Cardiac fibroblast (primary cell): ENCODE measurements at regions not wholly inside any gene's neighbourhood (a gene's known extent, or its start where the extent isn't known, plus 50 kb on each side); places are given as distances from the start of the nearest gene placed in this dataset.

Experiments
- DNase-seq, 2 donors: peaks; one replicate each; pipeline versions ENCODE4 v3.0.0 to v3.0.0-alpha.2; 2010; ENCODE audit warnings: low read depth in 2 of 2
- H3K4me3 ChIP-seq, 2 donors: replicated peaks in 1 of 2; 1 replicate in 1 of 2; 2 replicates in 1 of 2; pipeline ENCODE4 v1.5.1; 2011; ENCODE audit warnings: low read depth in 2 of 2, low read length in 2 of 2, mild to moderate bottlenecking in 2 of 2, moderate library complexity in 1 of 2
- CTCF ChIP-seq: IDR thresholded peaks from one replicate; pipeline ENCODE4 v1.5.1; 2011; ENCODE audit warnings: low read depth, mild to moderate bottlenecking, low read length, inconsistent platforms

DNA sequence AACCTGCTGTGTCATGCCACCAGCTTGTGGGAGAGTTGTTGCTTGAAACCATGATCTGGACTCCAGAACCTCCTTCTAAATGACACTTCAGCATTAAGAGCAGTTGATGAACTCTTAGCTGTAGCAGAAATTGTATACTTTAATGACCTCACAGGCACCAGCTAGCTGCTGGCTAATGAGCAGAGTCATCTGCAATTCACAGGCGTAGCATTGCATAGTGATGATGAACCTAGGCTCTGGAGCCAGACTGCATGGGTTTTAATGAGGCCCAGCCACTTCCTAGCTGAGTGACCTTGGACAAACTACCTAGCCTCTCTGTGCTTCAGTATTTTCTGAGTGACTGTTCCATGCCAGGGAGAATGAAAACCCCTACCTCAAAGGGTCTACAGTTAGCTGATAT is 407.1 kb downstream of the LMO4 start:
- no peak for DNase-seq
- no peak for TF ChIP-seq CTCF
- H3K4me3 ChIP-seq, result no peak overlapping the region

DNA sequence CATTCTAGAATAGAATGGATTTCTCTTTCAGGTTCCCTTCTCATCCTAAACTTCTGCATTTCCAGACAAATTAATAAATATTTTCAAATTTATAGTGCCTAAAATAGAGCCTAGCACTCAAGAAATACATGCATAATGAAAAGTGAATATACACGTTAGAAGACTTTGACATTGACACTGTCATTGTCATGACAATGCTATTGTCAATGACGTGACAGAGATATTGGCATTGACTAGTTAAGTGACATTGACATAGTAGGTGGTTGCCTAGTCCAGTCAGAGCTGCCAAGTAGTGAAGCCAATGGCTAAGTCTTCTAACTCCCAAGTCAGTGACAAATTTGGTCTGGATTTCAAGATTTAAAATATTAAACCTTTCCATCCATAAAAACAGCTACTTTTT is 410.5 kb downstream of the LMO4 start:
- TF ChIP-seq CTCF, result no peak
- no peak overlapping the region for H3K4me3 ChIP-seq

GRCh38 chr1:87739704-87740103 is 411.0 kb downstream of the LMO4 start:
- DNase-seq, result no peak
- H3K4me3 ChIP-seq, result no peak overlapping the region
- no peak for TF ChIP-seq CTCF

More for the DNA sequence above, 410.5 kb downstream of the LMO4 start:
- no peak for DNase-seq

- DNase-seq, result no peak
- no peak for TF ChIP-seq CTCF
- H3K4me3 ChIP-seq, result no peak overlapping the region
Observed at GRCh38 chr1:87743256-87743655, 414.6 kb downstream of the LMO4 start.

DNA sequence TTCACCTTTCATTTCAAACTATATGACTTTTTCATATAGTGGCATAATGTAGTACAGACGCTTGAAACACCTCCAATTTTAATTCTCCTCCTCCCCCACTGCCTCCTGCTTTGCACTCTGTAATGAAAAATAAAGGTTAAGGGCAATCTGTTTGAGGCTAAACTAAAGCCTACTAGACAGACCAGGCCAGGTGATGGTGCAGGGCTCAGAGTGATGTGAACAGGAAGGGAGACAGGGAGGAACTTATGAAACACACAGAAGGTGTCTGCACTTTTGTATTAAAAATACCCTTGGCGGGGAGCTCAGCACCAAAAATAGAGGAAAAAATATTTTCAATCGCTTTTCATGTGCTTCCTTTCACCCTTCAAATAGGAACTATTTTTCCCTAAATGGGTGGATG is 415.4 kb downstream of the LMO4 start:
- no peak overlapping the region for H3K4me3 ChIP-seq
- no peak for DNase-seq
- no peak for TF ChIP-seq CTCF

DNA sequence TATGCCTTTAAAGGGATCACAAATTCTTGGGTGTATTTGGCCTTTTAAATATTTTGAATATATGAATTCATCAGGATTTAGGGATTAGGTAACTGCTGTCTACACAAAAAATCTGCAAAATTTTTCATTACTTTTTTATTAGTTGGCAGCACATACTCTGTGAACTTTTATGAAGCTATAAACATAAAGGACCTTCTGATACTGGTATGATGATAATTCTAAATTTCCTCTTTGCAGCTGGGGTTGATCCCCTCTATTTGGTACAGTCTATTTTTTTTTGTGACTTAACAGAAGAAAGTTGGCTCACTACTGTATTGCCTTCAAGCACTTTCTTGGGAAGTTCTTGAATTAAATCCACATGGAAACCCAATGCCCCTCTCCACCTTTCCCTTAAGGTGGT is 416.1 kb downstream of the LMO4 start:
- no peak overlapping the region for H3K4me3 ChIP-seq
- DNase-seq, result no peak
- no peak for TF ChIP-seq CTCF

- no peak for DNase-seq
- TF ChIP-seq CTCF, result no peak
- H3K4me3 ChIP-seq, result no peak overlapping the region
Observed at GRCh38 chr1:87753366-87753765, 424.7 kb downstream of the LMO4 start.
